Tibial artery (tissue), 4 donors: ENCODE measurements at regions not wholly inside any gene's neighbourhood (a gene's known extent, or its start where the extent isn't known, plus 50 kb on each side); places are given as distances from the start of the nearest gene placed in this dataset.

Source experiments
- DNase-seq, 2 donors: peaks; one replicate each; pipeline ENCODE4 v3.0.0-alpha.2; 2019
- H3K27ac ChIP-seq, 2 donors: fragments of 200-600 bp; sonication (generic) in 1 of 2; 1 replicate in 1 of 2; 2 replicates in 1 of 2; pipeline ENCODE4 v1.5.1; 2018 to 2019; ENCODE audit warnings: mild to moderate bottlenecking in 1 of 2
- H3K27me3 ChIP-seq, 2 donors: fragments of 200-600 bp; sonication (generic) in 1 of 2; one replicate each; pipeline versions ENCODE4 v1.5.1 to v1.6.0; 2016 to 2019
- H3K36me3 ChIP-seq, 3 donors: fragments of 200-600 bp; sonication (generic) in 2 of 3; one replicate each; pipeline ENCODE4 v1.5.1; 2016 to 2019; ENCODE audit warnings: mild to moderate bottlenecking in 2 of 3
- H3K4me1 ChIP-seq, 4 donors: fragments of 200-600 bp; sonication (generic) in 2 of 4; 1 replicate in 3 of 4; 2 replicates in 1 of 4; pipeline ENCODE4 v1.5.1; 2016 to 2019
- H3K4me3 ChIP-seq, 2 donors: fragments of 200-600 bp; sonication (generic) in 1 of 2; 1 replicate in 1 of 2; 2 replicates in 1 of 2; pipeline ENCODE4 v1.5.1; 2018 to 2019; ENCODE audit warnings: mild to moderate bottlenecking in 2 of 2
- H3K9me3 ChIP-seq, 3 donors: fragments of 200-600 bp; sonication (generic) in 1 of 3; one replicate each; pipeline ENCODE4 v1.5.1; 2016 to 2019
- intact Hi-C: fragments of 100-400 bp; cut with DNase I; formaldehyde crosslinking; loops from one replicate; pipeline ENCODE4 v1.15.0; 2023; ENCODE audit warnings: low total_unique reads
- TF ChIP-seq, protein P1 (sequence below), 2 experiments: fragments of 200-600 bp in 1 of 2; fragments of 450-650 bp in 1 of 2; IDR thresholded peaks; one replicate each; pipeline ENCODE4 v1.5.1; 2017 to 2019; ENCODE audit warnings: antibody characterized with exemption in 2 of 2, mild to moderate bottlenecking in 1 of 2, moderate library complexity in 1 of 2

DNA sequence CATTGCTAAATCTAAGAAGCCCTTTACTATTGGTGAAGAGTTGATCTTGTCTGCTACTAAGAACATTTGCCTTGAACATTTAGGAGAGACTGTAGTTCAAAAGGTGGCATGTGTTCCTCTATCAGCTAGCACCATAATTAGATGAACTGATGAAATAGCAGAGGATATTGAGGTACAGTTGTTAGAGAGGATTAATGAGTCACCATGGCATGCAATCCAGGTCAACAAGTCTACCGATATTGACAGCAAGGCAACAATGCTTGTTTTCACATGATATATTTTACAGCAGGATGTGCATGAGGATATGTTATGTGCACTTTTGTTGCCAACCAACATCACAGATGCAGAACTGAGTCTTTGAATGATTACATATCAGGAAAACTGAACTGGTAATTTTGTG lies 134.3 kb upstream of the CDH9 start:
- Histone ChIP-seq H3K27me3 (no peaks in the 10 kb centered on the region), H3K36me3 (no peaks in the 10 kb centered on the region), H3K4me1 (no peaks in the 10 kb centered on the region), H3K4me3 (no peak overlapping the region), H3K27ac (no peak overlapping the region), H3K9me3 (no peaks in the 10 kb centered on the region)
- intact Hi-C loops: no loop called here
- TF ChIP-seq, protein P1, sequence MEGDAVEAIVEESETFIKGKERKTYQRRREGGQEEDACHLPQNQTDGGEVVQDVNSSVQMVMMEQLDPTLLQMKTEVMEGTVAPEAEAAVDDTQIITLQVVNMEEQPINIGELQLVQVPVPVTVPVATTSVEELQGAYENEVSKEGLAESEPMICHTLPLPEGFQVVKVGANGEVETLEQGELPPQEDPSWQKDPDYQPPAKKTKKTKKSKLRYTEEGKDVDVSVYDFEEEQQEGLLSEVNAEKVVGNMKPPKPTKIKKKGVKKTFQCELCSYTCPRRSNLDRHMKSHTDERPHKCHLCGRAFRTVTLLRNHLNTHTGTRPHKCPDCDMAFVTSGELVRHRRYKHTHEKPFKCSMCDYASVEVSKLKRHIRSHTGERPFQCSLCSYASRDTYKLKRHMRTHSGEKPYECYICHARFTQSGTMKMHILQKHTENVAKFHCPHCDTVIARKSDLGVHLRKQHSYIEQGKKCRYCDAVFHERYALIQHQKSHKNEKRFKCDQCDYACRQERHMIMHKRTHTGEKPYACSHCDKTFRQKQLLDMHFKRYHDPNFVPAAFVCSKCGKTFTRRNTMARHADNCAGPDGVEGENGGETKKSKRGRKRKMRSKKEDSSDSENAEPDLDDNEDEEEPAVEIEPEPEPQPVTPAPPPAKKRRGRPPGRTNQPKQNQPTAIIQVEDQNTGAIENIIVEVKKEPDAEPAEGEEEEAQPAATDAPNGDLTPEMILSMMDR (IDR thresholded peaks at IDR 0.05): no peak
- no peak for DNase-seq

GRCh38 chr5:27171761-27172261 lies 133.4 kb upstream of the CDH9 start:
- no peaks in the 10 kb centered on the region for H3K4me1 ChIP-seq

GRCh38 chr5:27158775-27159174 lies 120.4 kb upstream of the CDH9 start:
- Histone ChIP-seq H3K4me3 (no peak overlapping the region), H3K36me3 (no peaks in the 10 kb centered on the region), H3K9me3 (peaks cover 0 to 8% (median 0%) of the 10 kb centered on the region in 3 donors), H3K27me3 (no peaks in the 10 kb centered on the region), H3K27ac (no peak overlapping the region), H3K4me1 (no peaks in the 10 kb centered on the region)
- DNase-seq: no peak
- TF ChIP-seq, protein P1 (IDR thresholded peaks at IDR 0.05): no peak
- intact Hi-C loops: no loop called here

More at GRCh38 chr5:27171761-27172261, 133.4 kb upstream of the CDH9 start:
- TF ChIP-seq, protein P1 (IDR thresholded peaks at IDR 0.05): no peak
- Histone ChIP-seq H3K4me3 (no peak overlapping the region), H3K27me3 (no peaks in the 10 kb centered on the region), H3K27ac (no peak overlapping the region), H3K36me3 (no peaks in the 10 kb centered on the region), H3K9me3 (no peaks in the 10 kb centered on the region)
- intact Hi-C loops: no loop called here
- no peak for DNase-seq

DNA sequence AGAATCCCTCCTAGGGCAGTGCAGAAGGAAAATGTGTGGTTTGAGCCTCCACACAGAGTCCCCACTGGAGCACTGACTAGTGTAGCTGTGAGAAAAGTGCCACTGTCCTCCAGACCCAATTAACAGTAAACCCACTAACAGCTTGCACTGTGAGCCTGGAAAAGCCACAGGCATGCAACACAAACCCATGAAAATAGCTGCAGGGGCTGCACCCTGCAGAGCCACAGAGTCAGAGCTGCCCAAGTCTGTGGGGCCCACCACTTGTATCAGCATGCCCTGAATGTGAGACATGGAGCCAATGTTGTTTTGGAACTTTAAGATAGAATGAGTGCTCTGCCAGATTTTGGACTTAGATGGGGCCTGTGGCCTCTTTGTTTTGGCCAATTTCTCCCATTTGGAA lies 119.8 kb upstream of the CDH9 start:
- H3K4me3 ChIP-seq: no peak overlapping the region
- intact Hi-C loops: no loop called here
- no peaks in the 10 kb centered on the region for H3K27me3 ChIP-seq
- H3K4me1 ChIP-seq: no peaks in the 10 kb centered on the region
- H3K27ac ChIP-seq: no peak overlapping the region
- TF ChIP-seq, protein P1 (IDR thresholded peaks at IDR 0.05): no peak
- DNase-seq: no peak
- H3K36me3 ChIP-seq: no peaks in the 10 kb centered on the region
- peaks cover 0 to 8% (median 0%) of the 10 kb centered on the region in 3 donors for H3K9me3 ChIP-seq

GRCh38 chr5:27144456-27144855 lies 106.1 kb upstream of the CDH9 start:
- Histone ChIP-seq H3K36me3 (no peaks in the 10 kb centered on the region), H3K9me3 (no peaks in the 10 kb centered on the region), H3K27me3 (no peaks in the 10 kb centered on the region), H3K27ac (no peak overlapping the region), H3K4me3 (no peak overlapping the region), H3K4me1 (no peaks in the 10 kb centered on the region)
- intact Hi-C loops: no loop called here
- DNase-seq: no peak
- TF ChIP-seq, protein P1 (IDR thresholded peaks at IDR 0.05): no peak

GRCh38 chr5:27140831-27141230 lies 102.4 kb upstream of the CDH9 start:
- TF ChIP-seq, protein P1 (IDR thresholded peaks at IDR 0.05): no peak
- Histone ChIP-seq H3K4me1 (no peaks in the 10 kb centered on the region), H3K9me3 (no peaks in the 10 kb centered on the region), H3K36me3 (no peaks in the 10 kb centered on the region), H3K4me3 (no peak overlapping the region), H3K27ac (no peak overlapping the region), H3K27me3 (no peaks in the 10 kb centered on the region)
- intact Hi-C loops: no loop called here
- no peak for DNase-seq
